Stimulated activated CD4-positive, alpha-beta T cell treated with anti-CD3 and anti-CD28 coated beads, Interleukin-4, amount 100 ng/mL, for 48 hours (primary cell): ENCODE measurements at regions not wholly inside any gene's neighbourhood (a gene's known extent, or its start where the extent isn't known, plus 50 kb on each side); places are given as distances from the start of the nearest gene placed in this dataset.
A peak's percentile ranks its signal among the peaks of the same experiment; 100 is the strongest.

Experiments
- DNase-seq, 2 donors: peaks; one replicate each; pipeline ENCODE4 v3.0.0-alpha.2; 2020; ENCODE audit warnings: low read depth in 2 of 2

DNA sequence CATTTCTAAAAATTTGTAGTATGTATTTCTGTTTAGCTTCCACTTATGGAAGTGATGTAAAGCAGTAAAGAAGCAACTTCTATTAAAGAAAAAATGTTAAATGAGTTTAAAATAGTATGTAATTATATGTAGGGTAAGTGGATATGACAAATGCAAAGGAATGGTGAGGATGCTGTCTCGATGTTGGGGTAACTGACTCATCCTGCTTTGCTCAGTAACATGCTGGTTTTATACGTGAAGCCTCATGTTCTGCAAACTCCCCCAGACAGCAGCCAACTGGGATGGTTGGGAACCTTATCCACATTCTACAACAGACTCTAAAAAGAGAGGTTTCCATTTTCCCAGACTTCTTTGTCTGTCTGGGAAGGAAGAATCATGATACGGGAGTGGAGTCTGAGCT, 1006.4 kb upstream of the TMEM132C start:
- DNase-seq, result no peak

DNA sequence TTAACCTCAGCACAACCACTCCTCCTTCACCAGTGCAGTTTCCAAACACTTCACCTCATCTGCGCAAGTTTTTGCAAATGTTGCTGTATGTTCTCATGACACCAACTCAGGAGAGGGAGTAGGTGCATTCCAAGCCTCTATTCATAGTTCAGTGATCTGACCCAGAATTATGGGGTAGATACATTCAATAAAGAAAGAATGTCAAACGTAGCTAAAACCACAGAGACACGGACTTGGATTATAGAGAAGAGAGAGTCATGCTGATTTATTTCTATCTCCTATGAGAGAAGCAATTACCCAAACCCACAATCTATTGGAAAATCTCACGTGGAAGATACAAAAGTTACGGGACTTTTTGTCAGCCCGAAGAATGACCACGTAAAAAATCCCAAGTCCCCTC, 1006.0 kb upstream of the TMEM132C start:
- no peak for DNase-seq

DNA sequence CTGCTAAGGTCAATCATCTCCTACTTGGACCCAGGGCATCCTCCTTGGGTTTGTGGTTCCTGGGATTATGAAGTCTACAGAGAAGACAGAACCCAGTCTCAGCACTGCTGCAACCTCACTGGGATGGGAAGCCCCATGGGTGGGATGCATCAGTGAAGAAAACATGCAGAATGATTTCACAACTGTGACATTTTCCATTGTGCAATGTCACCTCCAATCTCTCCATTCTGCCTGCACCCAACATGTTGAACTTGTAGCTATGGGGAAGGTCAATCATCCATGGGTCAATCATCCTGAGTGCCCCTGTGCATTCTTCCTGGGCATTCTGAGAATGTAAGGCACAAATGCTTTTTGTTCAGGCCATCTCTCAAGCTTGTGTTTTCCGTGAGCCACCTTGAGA, 1004.4 kb upstream of the TMEM132C start:
- DNase-seq, result no peak

DNA sequence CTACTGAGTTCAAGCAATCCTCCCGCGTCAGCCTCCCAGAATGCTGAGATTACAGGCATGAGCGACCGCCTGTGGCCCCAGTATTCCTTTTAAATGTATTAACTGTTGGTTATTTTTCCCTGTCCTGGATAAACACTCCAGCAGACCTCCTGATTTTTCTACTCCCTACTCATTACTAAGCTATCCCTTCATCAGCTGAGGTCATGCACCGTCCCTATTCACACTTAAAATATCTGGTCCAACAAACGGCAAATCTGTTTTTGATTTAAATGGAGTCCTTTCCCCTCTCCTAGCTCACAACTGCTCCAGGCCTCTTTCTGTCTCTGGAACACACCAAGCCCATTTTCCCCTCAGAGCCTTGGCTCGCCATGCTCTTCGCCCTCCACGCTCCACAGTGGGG, 1003.3 kb upstream of the TMEM132C start:
- DNase-seq, result no peak

DNA sequence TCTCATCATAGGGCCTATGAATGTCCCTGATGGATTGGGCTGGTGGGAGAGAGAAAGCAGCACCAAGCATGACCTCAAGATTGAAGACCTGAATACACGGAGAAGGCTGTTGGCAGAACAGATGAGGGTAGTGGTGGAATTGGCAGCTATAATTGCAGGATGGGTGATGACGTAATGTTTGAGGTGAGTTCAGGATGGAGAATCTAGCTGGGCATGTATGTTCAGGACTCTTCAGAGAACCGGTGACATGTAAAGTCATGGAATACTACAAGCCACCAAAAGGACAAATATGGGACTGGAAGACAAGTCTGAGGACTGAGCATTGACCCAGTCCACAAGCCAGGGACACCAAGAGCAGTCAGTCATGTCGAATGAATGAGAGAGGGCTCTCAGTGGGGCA, 999.8 kb upstream of the TMEM132C start:
- DNase-seq, result no peak

DNA sequence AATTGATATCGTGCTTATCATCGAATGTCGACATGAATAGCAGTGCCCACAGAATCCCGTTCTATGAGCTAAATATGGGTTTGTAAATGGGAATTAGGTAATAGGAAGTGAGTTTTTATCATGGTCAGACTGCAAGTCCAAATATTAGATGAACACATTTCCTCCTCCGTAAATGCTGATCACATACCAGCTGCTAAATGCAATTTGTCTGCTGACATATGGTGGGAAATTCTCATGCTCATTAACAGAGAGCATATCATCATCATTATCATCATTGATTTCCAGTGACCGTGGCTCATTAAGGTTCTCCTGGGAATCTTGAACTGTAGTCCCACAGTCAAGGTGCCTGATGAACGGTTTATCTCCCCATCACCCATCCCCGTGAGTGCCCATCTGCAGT, 998.8 kb upstream of the TMEM132C start:
- no peak for DNase-seq

DNA sequence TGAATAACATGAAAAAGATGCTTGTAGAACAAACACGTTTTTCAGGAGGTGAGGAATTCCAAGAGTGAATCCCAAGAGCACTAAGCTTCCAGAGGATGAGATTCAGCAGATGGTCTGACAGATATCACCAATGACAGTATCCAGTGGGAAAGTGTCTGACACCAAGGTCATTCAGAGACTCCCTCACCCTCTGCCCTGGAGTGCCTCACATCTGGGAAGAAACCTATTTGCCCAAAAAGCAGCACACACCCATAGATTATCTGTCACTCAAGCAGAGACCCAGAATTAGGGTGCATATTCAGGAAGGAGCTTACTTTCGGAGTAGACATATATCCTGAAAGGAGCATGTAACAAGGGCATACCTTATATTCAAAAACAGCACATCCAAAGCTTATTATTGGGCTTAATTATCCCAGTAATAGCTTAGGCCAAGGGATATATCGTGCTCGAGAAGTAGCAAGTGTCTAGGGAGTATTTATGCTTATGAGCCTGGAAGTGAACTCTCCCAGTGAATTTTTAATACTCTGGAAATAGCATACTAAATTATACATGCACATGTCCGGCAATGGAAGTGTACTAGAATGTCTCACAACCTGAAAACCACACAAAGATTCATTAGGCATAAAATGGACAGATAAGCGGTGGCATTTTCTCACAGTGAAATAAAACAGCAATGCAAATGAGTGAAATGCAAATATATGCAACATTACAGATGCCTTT, 998.1 kb upstream of the TMEM132C start:
- DNase-seq, result no peak

DNA sequence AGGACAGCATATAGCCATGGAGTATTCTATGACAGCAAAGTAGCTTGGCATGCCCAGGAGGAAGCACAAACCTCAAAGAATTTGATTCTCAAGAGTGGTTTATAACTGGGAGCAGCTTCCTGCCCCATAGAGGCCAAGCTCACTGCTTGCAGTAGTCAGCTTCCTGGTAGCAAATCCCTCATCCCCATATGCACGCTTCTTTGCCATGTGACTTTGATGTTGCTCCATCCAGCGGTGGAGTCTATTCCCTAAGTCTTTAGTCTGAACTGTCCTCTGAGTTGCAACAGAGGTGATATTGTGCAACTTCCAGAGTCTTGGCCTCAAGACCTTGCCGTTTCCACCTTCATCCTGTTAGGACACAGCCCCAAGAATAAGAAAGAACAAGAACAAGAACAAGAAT, 996.8 kb upstream of the TMEM132C start:
- DNase-seq, result no peak

DNA sequence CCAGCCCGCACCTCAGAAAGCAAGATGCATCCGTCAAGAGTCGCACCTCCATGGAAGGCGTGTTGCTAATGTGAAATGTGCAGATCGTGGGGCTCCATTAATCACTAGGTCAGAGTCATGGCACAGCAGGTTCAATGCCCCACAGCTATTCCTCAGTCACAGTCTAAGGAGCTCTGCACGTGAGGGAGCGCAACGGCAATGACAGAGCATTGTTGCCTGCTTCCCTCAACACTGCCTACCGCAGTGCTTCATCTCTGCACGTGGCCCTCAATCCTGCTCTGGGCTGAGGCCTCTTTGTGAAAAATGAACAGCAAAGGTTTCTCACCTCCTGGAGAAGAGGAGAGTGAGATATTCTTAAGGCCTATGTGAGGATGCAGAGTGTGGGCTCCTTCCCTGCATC, 995.2 kb upstream of the TMEM132C start:
- DNase-seq, result no peak

DNA sequence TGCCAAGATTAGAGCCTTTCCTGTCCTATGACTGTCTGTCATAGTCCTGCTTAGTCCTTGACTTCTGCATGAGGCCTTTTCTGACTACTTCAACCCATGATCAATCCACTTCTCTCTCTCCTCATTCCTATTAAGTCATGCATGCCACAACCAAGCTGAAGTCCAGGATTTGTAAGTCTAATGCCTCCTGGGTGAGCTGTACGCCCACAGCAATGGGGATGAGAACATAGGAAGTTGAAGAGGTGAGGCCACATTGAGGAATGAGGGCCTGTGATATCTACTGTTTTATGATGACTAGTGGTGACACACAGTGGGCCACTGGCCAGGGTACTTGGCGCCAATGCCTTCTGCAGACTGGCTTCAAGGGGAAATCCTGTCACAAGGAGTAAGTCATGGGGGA, 994.1 kb upstream of the TMEM132C start:
- no peak for DNase-seq

DNA sequence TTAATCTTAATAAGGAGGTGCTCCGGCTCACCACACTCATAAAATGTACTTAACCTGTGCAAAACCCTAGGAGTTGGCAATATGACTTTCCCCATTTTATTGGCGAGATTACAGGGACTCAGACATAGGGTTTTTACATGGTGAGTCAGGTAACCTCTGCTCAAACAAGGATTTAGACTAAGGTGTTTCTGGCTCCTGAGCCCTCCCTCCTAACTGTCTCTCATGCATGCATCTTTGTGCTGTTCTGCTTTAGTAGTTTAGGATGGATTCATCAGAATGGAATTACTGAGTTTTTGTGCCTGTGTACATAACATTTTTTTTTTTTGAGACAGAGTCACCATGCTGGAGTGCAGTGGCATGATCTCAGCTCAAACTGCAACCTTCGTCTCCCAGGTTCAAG, 993.3 kb upstream of the TMEM132C start:
- no peak for DNase-seq

DNA sequence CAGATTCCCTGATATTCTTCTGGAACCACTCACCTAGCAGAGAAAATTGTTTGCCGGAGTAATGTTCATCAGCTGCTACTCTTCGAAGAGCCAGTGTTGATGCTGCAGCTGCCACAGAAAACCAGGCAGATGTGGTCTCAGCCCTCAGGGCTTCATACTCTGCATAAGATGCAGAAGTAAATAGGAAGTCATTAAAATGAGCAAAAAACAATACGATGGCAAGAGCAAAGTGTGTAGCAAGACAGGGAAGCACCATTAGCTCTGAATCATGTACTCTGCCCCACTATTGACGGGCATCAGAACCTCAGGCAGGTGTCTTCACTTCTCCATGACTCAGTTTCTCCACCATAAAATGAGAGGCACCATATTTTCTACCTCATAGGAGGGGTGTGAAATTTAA, 991.6 kb upstream of the TMEM132C start:
- DNase-seq, result no peak

DNA sequence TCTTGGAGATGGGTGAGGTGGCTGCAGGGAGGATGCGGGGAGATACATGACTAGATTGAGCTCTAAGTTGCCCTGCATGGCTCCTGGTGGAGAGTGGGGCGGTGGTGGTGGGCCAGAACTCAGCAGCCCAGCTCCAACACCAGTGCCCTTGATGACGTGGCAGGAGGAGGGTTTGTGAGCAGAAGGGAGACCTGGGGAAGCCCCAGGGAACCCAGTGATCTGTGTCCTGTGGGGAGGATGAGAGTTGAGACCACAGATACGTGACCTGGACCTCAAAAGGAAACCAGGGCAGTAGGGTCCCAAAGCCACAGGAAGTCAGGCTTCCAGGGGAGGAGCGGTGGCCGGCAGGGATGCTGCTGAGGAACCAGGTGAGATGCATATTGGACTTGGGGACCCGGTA, 989.1 kb upstream of the TMEM132C start:
- no peak for DNase-seq

DNA sequence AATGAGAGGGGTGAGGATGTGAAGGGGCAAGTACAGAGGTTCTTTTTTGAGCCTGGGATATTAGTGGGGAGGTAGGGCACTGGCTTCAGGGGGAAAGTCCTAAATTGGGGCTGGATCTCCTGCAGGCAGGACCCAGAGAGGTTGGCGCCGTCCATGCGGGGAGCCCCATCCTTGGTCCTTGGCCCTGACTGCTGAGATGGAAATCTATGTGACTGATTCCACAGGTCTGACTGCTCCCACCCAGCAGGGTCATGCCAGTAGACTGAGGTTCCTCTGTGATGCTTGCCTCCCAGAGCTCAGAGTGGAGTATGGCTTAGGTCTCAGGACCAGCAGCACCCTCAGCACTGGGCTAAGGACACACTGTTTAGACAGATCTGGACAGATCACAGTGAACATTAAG, 988.6 kb upstream of the TMEM132C start:
- DNase-seq, result no peak

DNA sequence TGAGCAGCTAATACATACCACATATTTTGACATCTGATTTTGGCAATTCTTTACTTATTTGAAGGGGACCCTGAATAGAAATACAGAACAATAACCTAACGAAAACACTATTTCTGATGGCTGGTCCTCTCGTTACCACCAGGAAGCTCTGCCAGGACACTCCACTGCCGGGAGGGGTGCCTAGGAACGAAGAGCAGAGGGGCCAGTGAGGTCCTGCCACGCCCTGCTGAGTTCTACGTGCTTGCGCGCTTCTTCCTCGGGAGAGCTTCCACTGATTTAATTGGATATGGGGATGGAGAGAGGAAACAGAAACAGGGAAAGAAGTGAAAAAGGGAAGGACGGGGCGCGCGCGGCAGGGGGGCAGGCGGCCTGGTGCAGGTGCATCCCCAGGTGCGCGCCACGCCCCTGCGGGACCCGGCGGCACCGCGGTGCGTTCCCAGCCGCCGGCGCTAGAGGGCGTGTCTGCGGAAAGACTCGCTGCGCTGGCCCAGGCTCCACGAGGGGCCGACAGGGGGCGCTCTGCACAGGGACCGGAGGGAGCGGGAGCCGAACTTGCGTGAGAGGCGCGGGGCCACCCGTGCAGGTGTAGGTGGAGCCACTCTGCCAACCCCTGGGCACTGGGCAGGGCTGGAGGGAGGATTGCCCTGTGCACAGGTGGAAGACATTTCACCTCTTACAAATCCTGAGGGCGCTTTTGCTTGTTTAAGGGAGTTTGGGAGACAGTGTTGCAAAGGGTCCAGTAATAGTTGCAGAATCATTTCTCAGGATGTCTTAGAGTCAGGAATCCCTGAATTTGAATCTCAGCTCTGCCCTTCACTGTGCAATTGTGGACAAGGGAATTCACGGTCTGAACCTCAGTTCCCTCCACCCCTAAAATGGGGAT, 986.3 kb upstream of the TMEM132C start:
- DNase-seq, result peak; percentile 67 to 84

DNA sequence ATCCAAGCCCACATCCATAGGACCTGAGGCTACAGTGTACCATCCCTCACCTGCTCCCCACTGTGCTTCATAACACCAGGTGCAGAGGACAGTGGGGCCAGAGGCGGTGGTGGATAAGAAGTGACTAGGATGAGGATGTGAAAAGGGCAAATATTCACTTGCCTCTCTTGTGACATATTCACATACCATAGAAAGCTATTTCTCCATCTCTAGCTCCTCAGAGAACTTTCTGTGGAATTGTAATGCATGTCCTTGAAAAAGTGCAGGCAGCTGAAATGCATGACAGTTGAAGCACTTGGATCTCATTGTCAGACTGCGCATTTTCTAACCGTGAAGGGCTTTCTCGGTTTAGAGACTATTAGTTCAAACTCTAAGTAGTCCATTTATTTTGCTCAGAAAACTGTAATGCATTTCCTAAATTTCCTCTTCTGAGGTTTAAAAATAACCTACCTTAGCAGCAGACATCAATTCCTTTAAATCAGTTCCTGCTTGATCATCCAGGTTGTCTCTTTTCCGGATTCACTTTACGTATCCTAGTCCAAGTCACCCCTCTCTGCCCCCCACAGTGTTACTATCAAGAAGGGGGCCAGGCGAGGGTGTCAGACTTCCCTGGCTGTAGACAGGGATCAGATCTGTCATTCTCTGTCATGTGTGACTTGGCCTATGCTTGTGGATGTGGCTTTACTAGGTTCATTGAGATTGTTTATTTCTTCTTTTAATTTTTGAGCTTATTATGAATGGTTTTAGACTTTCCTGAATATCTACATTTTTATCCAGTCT, 984.0 kb upstream of the TMEM132C start:
- DNase-seq, result no peak

DNA sequence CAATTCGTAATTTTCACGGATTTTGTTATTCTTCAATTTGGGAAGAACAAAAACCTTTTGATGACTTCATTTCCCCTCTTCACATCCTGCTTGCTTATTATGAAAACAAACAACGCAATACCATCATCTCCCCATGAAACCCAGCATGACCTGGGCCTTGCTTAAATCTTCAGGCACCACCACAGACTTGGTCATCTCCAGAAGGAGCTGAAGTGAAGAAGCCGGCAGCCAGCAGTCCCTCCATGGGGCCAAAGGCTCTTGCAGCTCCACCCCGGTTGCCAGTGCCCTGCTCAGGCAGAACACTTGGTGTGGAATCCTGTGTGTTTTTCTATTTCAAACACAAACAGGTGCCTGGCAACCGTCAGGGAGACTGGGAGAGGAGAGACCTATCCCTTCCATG, 982.9 kb upstream of the TMEM132C start:
- DNase-seq, result no peak

DNA sequence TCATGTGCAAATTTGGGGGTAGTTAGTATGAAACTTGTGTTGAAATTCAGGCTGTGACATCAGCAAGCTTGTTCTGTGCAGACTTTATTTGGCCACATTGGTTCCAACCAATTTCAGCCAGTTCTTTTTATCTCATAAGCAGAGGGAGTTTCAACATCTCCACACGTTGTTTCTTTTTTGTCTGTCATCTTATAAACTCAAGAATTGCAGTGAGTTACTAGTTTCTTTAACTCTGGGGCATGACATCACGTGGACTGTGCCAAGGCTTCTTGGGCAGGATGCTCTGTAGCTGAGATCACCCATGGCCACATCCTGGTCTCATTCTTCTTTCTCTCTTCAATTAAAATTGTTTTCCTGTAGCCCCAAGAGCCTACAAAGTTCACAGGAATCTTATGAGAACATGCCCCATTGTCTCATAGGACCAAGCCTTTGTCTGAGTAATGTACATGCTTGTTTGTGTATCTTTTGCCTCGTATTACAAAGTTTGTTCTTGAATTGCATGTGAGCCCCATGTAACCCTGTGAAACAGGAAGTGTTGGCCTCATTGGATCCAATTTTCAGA, 982.0 kb upstream of the TMEM132C start:
- no peak for DNase-seq

DNA sequence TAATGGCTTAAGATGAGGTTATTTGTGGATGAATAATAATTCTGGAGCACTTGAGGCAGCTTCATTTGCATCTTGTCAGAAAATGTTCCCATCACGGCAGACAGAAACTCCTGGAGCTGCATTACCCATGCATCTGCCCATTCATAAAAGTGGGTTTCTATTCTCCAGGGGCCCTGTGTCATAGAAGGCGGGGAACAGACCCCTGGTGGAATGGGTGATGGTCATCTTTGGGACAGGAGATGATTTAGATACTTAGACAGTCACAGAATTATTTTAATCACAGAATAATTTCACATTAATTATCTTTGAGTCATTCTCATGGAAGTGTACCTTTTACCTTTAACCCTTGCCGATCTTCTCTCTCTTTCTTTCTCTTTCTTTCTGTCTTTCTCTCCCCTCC, 980.7 kb upstream of the TMEM132C start:
- DNase-seq, result no peak

DNA sequence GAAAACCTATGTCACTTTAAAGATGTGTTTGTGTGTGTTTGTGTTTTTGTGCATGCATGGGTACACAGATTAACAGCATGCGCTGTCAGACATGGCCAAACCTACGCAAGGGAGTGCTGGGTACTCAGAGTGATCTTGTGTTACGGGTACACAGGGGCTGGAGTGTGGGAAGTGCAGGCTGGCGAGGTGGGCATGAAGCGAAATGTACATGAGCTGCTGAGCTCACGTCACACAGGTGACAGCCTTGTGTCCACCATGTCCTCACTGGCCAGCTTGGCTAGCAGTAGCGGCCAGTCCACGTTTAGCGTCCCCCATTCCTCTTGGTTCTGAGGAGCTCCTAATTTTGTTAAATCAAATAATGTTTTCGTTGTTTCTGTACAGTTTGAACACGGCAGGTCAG, 979.7 kb upstream of the TMEM132C start:
- DNase-seq, result no peak

DNA sequence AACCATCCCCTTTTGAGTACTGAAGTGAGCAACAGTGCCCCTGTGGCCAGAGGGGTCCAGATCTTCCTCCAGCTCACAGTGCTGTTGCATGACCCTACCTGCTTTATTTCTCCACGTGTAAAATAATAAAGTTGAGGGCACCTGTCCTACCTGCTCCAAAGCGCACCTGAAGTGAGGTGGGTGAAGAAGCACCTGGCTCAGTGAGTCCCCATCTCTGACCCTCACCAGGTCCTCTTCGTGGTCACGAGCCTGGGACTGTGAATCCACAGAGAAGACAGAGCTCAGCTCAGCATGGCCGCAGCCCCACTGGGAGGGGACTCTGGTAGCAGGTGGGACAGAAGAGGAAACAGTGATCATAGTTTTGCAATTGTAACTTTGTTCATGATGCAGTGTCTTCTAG, 976.7 kb upstream of the TMEM132C start:
- DNase-seq, result no peak

DNA sequence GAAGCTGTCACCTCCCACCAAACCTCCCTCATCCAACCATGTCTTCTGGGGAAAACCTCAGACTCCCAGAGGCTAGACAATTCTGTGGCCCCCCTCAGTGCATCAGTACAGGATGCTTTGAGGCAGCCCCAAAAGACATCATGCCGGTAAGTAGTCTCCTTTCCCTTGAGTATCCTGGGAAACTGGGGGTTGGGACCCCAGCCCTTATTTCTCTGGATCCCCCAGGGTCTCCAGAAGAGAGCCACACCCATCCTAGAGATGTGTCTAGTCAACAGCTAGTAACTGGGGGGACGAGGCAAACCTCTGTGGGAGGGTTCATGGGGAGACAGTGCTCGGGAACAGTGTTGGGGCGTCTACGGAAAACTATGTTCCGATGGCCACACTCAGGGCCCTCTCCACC, 974.2 kb upstream of the TMEM132C start:
- DNase-seq, result no peak
